ENCODE measurements at regions not wholly inside any gene's neighbourhood (a gene's known extent, or its start where the extent isn't known, plus 50 kb on each side); places are given as distances from the start of the nearest gene placed in this dataset.

GRCh38 chr13:75231235-75231634 lies 250.7 kb downstream of the TBC1D4 start:
- no peak for DNase-seq

GRCh38 chr13:75226733-75227435 lies 255.1 kb downstream of the TBC1D4 start:
- no peak for DNase-seq

- DNase-seq, result no peak
Measured at GRCh38 chr13:75226092-75226491, 255.9 kb downstream of the TBC1D4 start.

GRCh38 chr13:75225288-75226032 lies 256.5 kb downstream of the TBC1D4 start:
- no peak for DNase-seq

GRCh38 chr13:75224053-75224742 lies 257.8 kb downstream of the TBC1D4 start:
- no peak for DNase-seq

- DNase-seq, result no peak
Measured at GRCh38 chr13:75222031-75222430, 259.9 kb downstream of the TBC1D4 start.

- DNase-seq, result no peak
Measured at GRCh38 chr13:75220861-75221260, 261.1 kb downstream of the TBC1D4 start.

- no peak for DNase-seq
Measured at GRCh38 chr13:75220238-75220542, 261.8 kb downstream of the TBC1D4 start.

- DNase-seq, result peak; percentile 82
Measured at GRCh38 chr13:75219479-75220237, 262.3 kb downstream of the TBC1D4 start.

GRCh38 chr13:75217949-75218348 lies 264.0 kb downstream of the TBC1D4 start:
- no peak for DNase-seq

- DNase-seq, result no peak
Measured at GRCh38 chr13:75216038-75216437, 265.9 kb downstream of the TBC1D4 start.

GRCh38 chr13:75214846-75215245 lies 267.1 kb downstream of the TBC1D4 start:
- DNase-seq, result no peak

- no peak for DNase-seq
Measured at GRCh38 chr13:75202981-75203380, 279.0 kb downstream of the TBC1D4 start.

GRCh38 chr13:75197803-75198202 lies 284.2 kb downstream of the TBC1D4 start:
- DNase-seq, result no peak

GRCh38 chr13:75196147-75196837 lies 285.7 kb downstream of the TBC1D4 start:
- DNase-seq, result no peak

- DNase-seq, result no peak
Measured at GRCh38 chr13:75195495-75196146, 286.3 kb downstream of the TBC1D4 start.

GRCh38 chr13:75194717-75195462 lies 287.1 kb downstream of the TBC1D4 start:
- no peak for DNase-seq

GRCh38 chr13:75186379-75186778 lies 295.6 kb downstream of the TBC1D4 start:
- no peak for DNase-seq

GRCh38 chr13:75181906-75182305 lies 300.1 kb downstream of the TBC1D4 start:
- DNase-seq, result no peak

GRCh38 chr13:75180805-75181455 lies 301.0 kb downstream of the TBC1D4 start:
- no peak for DNase-seq

GRCh38 chr13:75178436-75178835 lies 303.5 kb downstream of the TBC1D4 start:
- no peak for DNase-seq

Measured in CD4-positive, alpha-beta T cell treated with Interleukin-6 for 4 hours (primary cell).